ENCODE measurements at regions not wholly inside any gene's neighbourhood (a gene's known extent, or its start where the extent isn't known, plus 50 kb on each side); places are given as distances from the start of the nearest gene placed in this dataset.

- DNase-seq (ENCODE audit: low spot score) = no peak
Measured at GRCh38 chr7:155360495-155361345, 63.0 kb downstream of the INSIG1 start.

- no peak for DNase-seq (ENCODE audit: low spot score)
Measured at GRCh38 chr7:155361346-155361680, 63.6 kb downstream of the INSIG1 start.

- DNase-seq (ENCODE audit: low spot score) = no peak
Measured at GRCh38 chr7:155361947-155362346, 64.3 kb downstream of the INSIG1 start.

GRCh38 chr7:155362380-155363145 is 64.9 kb downstream of the INSIG1 start:
- DNase-seq (ENCODE audit: low spot score) = no peak

- no peak for DNase-seq (ENCODE audit: low spot score)
Measured at GRCh38 chr7:155363146-155363539, 65.5 kb downstream of the INSIG1 start.

- DNase-seq (ENCODE audit: low spot score) = no peak
Measured at GRCh38 chr7:155363852-155364600, 66.3 kb downstream of the INSIG1 start.

- no peak for DNase-seq (ENCODE audit: low spot score)
Measured at GRCh38 chr7:155365146-155365874, 67.6 kb downstream of the INSIG1 start.

- no peak for DNase-seq (ENCODE audit: low spot score)
Measured at GRCh38 chr7:155368894-155369600, 71.4 kb downstream of the INSIG1 start.

- no peak for DNase-seq (ENCODE audit: low spot score)
Measured at GRCh38 chr7:155369766-155370165, 72.1 kb downstream of the INSIG1 start.

GRCh38 chr7:155371331-155371883 is 73.7 kb downstream of the INSIG1 start:
- no peak for DNase-seq (ENCODE audit: low spot score)

- peak; percentile 34 for DNase-seq (ENCODE audit: low spot score)
Measured at GRCh38 chr7:155371884-155372781, 74.5 kb downstream of the INSIG1 start.

GRCh38 chr7:155372782-155373358 is 75.2 kb downstream of the INSIG1 start:
- no peak for DNase-seq (ENCODE audit: low spot score)

- DNase-seq (ENCODE audit: low spot score) = peak; percentile 41
Measured at GRCh38 chr7:155373359-155374273, 75.9 kb downstream of the INSIG1 start.

- peak; percentile 22 for DNase-seq (ENCODE audit: low spot score)
Measured at GRCh38 chr7:155374276-155375252, 76.9 kb downstream of the INSIG1 start.

GRCh38 chr7:155375337-155376277 is 77.9 kb downstream of the INSIG1 start:
- DNase-seq (ENCODE audit: low spot score) = no peak

All from iPS-NIHi11 (cell line).